H1 (cell line): ENCODE measurements at regions not wholly inside any gene's neighbourhood (a gene's known extent, or its start where the extent isn't known, plus 50 kb on each side); places are given as distances from the start of the nearest gene placed in this dataset.

ENCODE experiments used
- CTCF ChIA-PET: fragments of 300-600 bp; sonication (Branson Sonifier 250); formaldehyde crosslinking; loops from one replicate; lab custom pipeline; 2021; ENCODE audit not compliant: partially characterized antibody; lab: Charles Lee
- POLR2A ChIA-PET: fragments of 300-600 bp; sonication (Branson Sonifier 250); formaldehyde crosslinking; loops from one replicate; lab custom pipeline; 2021; ENCODE audit warnings: inconsistent platforms; ENCODE audit not compliant: partially characterized antibody; lab: Charles Lee
- DNase-seq, 2 experiments: peaks; one replicate each; pipeline versions ENCODE4 v3.0.0 to v3.0.0-alpha.2; 2010 to 2022; ENCODE audit warnings: low spot score in 2 of 2, low read depth in 1 of 2, mixed read lengths in 1 of 2
- FAIRE-seq: peaks from 2 replicates; lab custom pipeline; 2011; peaks lifted over from hg19 to GRCh38; lab: Jason Lieb, UNC
- H2AFZ ChIP-seq: 2 replicates; pipeline ENCODE4 v1.8.1; 2012; ENCODE audit warnings: low read length, inconsistent platforms
- H2AK5ac ChIP-seq: 2 replicates; pipeline ENCODE4 v1.6.1; 2013; ENCODE audit warnings: low read depth, low read length
- H2BK120ac ChIP-seq: replicated peaks from 2 replicates; pipeline ENCODE3; 2013; ENCODE audit warnings: low read depth, low read length, inconsistent platforms
- H2BK12ac ChIP-seq: 2 replicates; pipeline ENCODE4 v1.6.1; 2013; ENCODE audit warnings: low read depth, low read length
- H2BK15ac ChIP-seq: 2 replicates; pipeline ENCODE4 v1.6.1; 2013; ENCODE audit warnings: low read length
- H2BK20ac ChIP-seq: 2 replicates; pipeline ENCODE4 v1.6.1; 2013; ENCODE audit warnings: low read length
- H2BK5ac ChIP-seq: 2 replicates; pipeline ENCODE4 v1.6.1; 2013; ENCODE audit warnings: low read depth, low read length
- H3K14ac ChIP-seq: 2 replicates; pipeline ENCODE4 v1.6.1; 2013; ENCODE audit warnings: inconsistent platforms; ENCODE audit not compliant: insufficient read length
- H3K18ac ChIP-seq: 2 replicates; pipeline ENCODE4 v1.6.1; 2013; ENCODE audit warnings: low read length; ENCODE audit errors: extremely low read depth
- H3K23ac ChIP-seq: 2 replicates; pipeline ENCODE4 v1.6.1; 2013; ENCODE audit warnings: inconsistent platforms; ENCODE audit not compliant: insufficient read length
- H3K23me2 ChIP-seq: 2 replicates; pipeline ENCODE4 v1.6.1; 2013; ENCODE audit warnings: low read depth, low read length
- H3K27ac ChIP-seq: 2 replicates; pipeline ENCODE4 v1.6.1; 2011; ENCODE audit warnings: low read depth, low read length, inconsistent platforms
- H3K27me3 ChIP-seq, 4 experiments: replicated peaks in 1 of 4; 1 replicate in 1 of 4; 2 replicates in 3 of 4; pipeline versions ENCODE4 v1.6.1 to v1.8.1; 2011 to 2013; ENCODE audit warnings: low read length in 3 of 4, mild to moderate bottlenecking in 3 of 4, inconsistent platforms in 2 of 4, mixed read lengths in 2 of 4, moderate library complexity in 1 of 4; ENCODE audit not compliant: control insufficient read depth in 3 of 4, insufficient read depth in 3 of 4; ENCODE audit errors: extremely low read depth in 1 of 4
- H3K36me3 ChIP-seq, 4 experiments: 2 replicates each; pipeline versions ENCODE4 v1.6.1 to v1.8.1; 2011 to 2013; ENCODE audit warnings: mild to moderate bottlenecking in 4 of 4, low read length in 3 of 4, moderate library complexity in 2 of 4, control low read depth in 1 of 4, inconsistent platforms in 1 of 4; ENCODE audit not compliant: insufficient read depth in 4 of 4, control insufficient read depth in 2 of 4
- H3K4ac ChIP-seq: replicated peaks from 2 replicates; pipeline ENCODE3; 2013; ENCODE audit warnings: low read length, low read depth, mixed read lengths, inconsistent platforms; ENCODE audit not compliant: insufficient read length
- H3K4me1 ChIP-seq, 4 experiments: replicated peaks in 1 of 4; 1 replicate in 1 of 4; 2 replicates in 3 of 4; pipeline versions ENCODE4 v1.6.1 to v1.8.1; 2011 to 2013; ENCODE audit warnings: low read length in 3 of 4, inconsistent platforms in 2 of 4, mixed read lengths in 1 of 4; ENCODE audit not compliant: insufficient read depth in 4 of 4, control insufficient read depth in 3 of 4
- H3K4me2 ChIP-seq, 2 experiments: 2 replicates each; pipeline versions ENCODE4 v1.6.1 to v1.8.1; 2011 to 2013; ENCODE audit warnings: low read depth in 2 of 2, low read length in 2 of 2, control low read depth in 1 of 2, inconsistent platforms in 1 of 2, mild to moderate bottlenecking in 1 of 2; ENCODE audit not compliant: insufficient read depth in 1 of 2
- H3K4me3 ChIP-seq, 4 experiments: fragments of 200-600, 300-600 bp in 1 of 4; sonication (generic), shearing (Covaris generic), sonication (Bioruptor Twin) in 1 of 4; 2 replicates each; pipeline versions ENCODE4 v1.5.1 to v1.8.1; 2011 to 2016; ENCODE audit warnings: low read length in 4 of 4, low read depth in 3 of 4, control low read depth in 2 of 4, inconsistent platforms in 2 of 4, mild to moderate bottlenecking in 2 of 4, mixed read lengths in 1 of 4, moderate library complexity in 1 of 4; ENCODE audit not compliant: insufficient read depth in 2 of 4; ENCODE audit errors: extremely low read depth in 1 of 4
- H3K56ac ChIP-seq: replicated peaks from 2 replicates; pipeline ENCODE3; 2013; ENCODE audit warnings: low read depth, mild to moderate bottlenecking, mixed read lengths, low read length, inconsistent platforms; ENCODE audit not compliant: insufficient read length
- H3K79me1 ChIP-seq: 2 replicates; pipeline ENCODE4 v1.6.1; 2013; ENCODE audit warnings: low read depth, low read length, control low read depth
- H3K79me2 ChIP-seq, 2 experiments: 2 replicates each; pipeline versions ENCODE4 v1.6.1 to v1.8.1; 2012 to 2013; ENCODE audit warnings: low read length in 2 of 2, mild to moderate bottlenecking in 2 of 2, inconsistent platforms in 1 of 2; ENCODE audit not compliant: insufficient read depth in 2 of 2, control insufficient read depth in 1 of 2
- H3K9ac ChIP-seq, 4 experiments: replicated peaks in 1 of 4; 1 replicate in 1 of 4; 2 replicates in 3 of 4; pipeline versions ENCODE4 v1.6.1 to v1.8.1; 2011 to 2013; ENCODE audit warnings: low read depth in 3 of 4, low read length in 3 of 4, control low read depth in 2 of 4, mild to moderate bottlenecking in 2 of 4, moderate library complexity in 2 of 4, inconsistent platforms in 1 of 4; ENCODE audit errors: extremely low read depth in 1 of 4
- H3K9me3 ChIP-seq, 2 experiments: 2 replicates each; pipeline versions ENCODE4 v1.6.1 to v1.8.1; 2012 to 2013; ENCODE audit warnings: mild to moderate bottlenecking in 2 of 2, moderate library complexity in 2 of 2, control low read depth in 1 of 2, inconsistent platforms in 1 of 2, low read depth in 1 of 2, low read length in 1 of 2, mixed read lengths in 1 of 2; ENCODE audit not compliant: insufficient read depth in 2 of 2
- H4K20me1 ChIP-seq, 2 experiments: replicated peaks in 1 of 2; 2 replicates each; pipeline versions ENCODE3 to v1.8.1; 2011 to 2013; ENCODE audit warnings: inconsistent platforms in 2 of 2, low read length in 2 of 2, mild to moderate bottlenecking in 1 of 2; ENCODE audit not compliant: insufficient read depth in 2 of 2, control insufficient read depth in 1 of 2
- H4K5ac ChIP-seq: 2 replicates; pipeline ENCODE4 v1.6.1; 2013; ENCODE audit warnings: low read length, low read depth, mixed read lengths, inconsistent platforms; ENCODE audit not compliant: insufficient read length
- H4K8ac ChIP-seq: 2 replicates; pipeline ENCODE4 v1.8.0; 2013; ENCODE audit warnings: mild to moderate bottlenecking, moderate library complexity, low read length, inconsistent platforms; ENCODE audit not compliant: insufficient read depth; ENCODE audit errors: extremely low read depth
- H4K91ac ChIP-seq: replicated peaks from 2 replicates; pipeline ENCODE3; 2013; ENCODE audit warnings: low read length, mixed read lengths, inconsistent platforms; ENCODE audit not compliant: insufficient read length
- ATF2 ChIP-seq: IDR thresholded peaks from 2 replicates; pipeline ENCODE4 v1.6.1; 2012; ENCODE audit warnings: low read length, inconsistent platforms
- CBX8 ChIP-seq: fragments of 300-800, 300-1000 bp; sonication (generic); IDR thresholded peaks from 2 replicates; pipeline ENCODE4 v1.7.1; 2016; ENCODE audit warnings: low read depth, low read length, borderline replicate concordance
- EGR1 ChIP-seq: IDR thresholded peaks from 2 replicates; pipeline ENCODE4 v1.6.1; 2011; ENCODE audit warnings: low read depth, low read length, borderline replicate concordance
- KDM1A ChIP-seq: fragments of 200-600, 300-600 bp; sonication (generic); IDR thresholded peaks from 2 replicates; pipeline ENCODE4 v1.7.1; 2016; ENCODE audit warnings: mild to moderate bottlenecking, low read length, borderline replicate concordance
- MAFK ChIP-seq: IDR thresholded peaks from 2 replicates; pipeline ENCODE4 v1.6.1; 2012; ENCODE audit warnings: low read depth, mild to moderate bottlenecking, improper control_type of control experiment, low read length
- NRF1 ChIP-seq: IDR thresholded peaks from 2 replicates; pipeline ENCODE4 v1.6.1; 2011; ENCODE audit warnings: mild to moderate bottlenecking, low read depth, low read length, improper control_type of control experiment
- POU5F1 ChIP-seq: IDR thresholded peaks from 2 replicates; pipeline ENCODE4 v1.6.1; 2011; ENCODE audit warnings: low read depth, mild to moderate bottlenecking, low read length, moderate library complexity
- RAD21 ChIP-seq, 2 experiments: IDR thresholded peaks in 1 of 2; conservative IDR thresholded peaks in 1 of 2; 2 replicates each; pipeline ENCODE4 v1.6.1; 2011; ENCODE audit warnings: low read depth in 2 of 2, low read length in 2 of 2, improper control_type of control experiment in 1 of 2, inconsistent platforms in 1 of 2, mild to moderate bottlenecking in 1 of 2, moderate library complexity in 1 of 2
- SP1 ChIP-seq: IDR thresholded peaks from 2 replicates; pipeline ENCODE4 v1.6.1; 2011; ENCODE audit warnings: low read depth, low read length
- TAF7 ChIP-seq: optimal IDR thresholded peaks from 2 replicates; pipeline ENCODE3; 2011; ENCODE audit warnings: low read depth, mild to moderate bottlenecking, inconsistent platforms, low read length, moderate library complexity, borderline replicate concordance
- TCF12 ChIP-seq: IDR thresholded peaks from 2 replicates; pipeline ENCODE4 v1.6.1; 2011; ENCODE audit warnings: low read depth, mild to moderate bottlenecking, low read length
- TEAD4 ChIP-seq: IDR thresholded peaks from 2 replicates; pipeline ENCODE4 v1.6.1; 2012; ENCODE audit warnings: low read depth, low read length, inconsistent platforms, mixed read lengths
- YY1 ChIP-seq: IDR thresholded peaks from 2 replicates; pipeline ENCODE4 v1.6.1; 2011; ENCODE audit warnings: low read depth, mild to moderate bottlenecking, low read length
- WGBS, 2 experiments: shearing (Covaris generic) in 1 of 2; methylation state at CpG; one replicate each; pipeline versions ENCODE4 v1.1.6 to v1.1.7; 2013 to 2015; ENCODE audit warnings: low lambda C conversion rate in 2 of 2, mixed read lengths in 2 of 2, inconsistent platforms in 1 of 2, low coverage in 1 of 2, missing lambda C conversion rate in 1 of 2; ENCODE audit not compliant: insufficient replicate concordance in 2 of 2, insufficient coverage in 1 of 2, insufficient read length in 1 of 2; ENCODE audit errors: extremely low coverage in 1 of 2, missing lambda C conversion rate in 1 of 2; 5-methylcytosine and 5-hydroxymethylcytosine counted together

DNA sequence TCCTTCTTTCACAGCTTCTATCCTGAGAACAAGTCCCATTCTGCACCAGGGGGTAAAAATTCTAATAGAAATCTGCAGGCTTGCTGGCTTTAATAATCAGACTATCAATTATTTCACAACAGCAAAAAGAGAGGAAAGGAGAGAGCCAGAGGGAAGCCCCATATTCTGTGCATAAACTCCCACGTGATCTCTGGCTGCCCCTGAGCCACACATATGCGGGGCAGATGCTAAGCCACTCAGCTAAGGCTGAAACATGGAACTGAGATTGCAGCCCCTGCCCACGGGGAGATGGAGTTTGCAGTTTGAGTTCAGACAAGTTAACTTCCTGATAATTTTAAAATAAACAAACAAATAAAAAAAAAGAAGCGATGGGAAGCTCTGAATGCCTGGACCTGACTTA is 254.4 kb upstream of the CCDC196 start:
- H2BK20ac ChIP-seq = no peak overlapping the region
- no peaks in the 10 kb centered on the region for H3K79me1 ChIP-seq
- no peaks in the 10 kb centered on the region for H3K27me3 ChIP-seq
- H4K20me1 ChIP-seq = no peaks in the 10 kb centered on the region
- H3K4me1 ChIP-seq = no peaks in the 10 kb centered on the region; a peak in 1 of 7 replicates
- ChIA-PET CTCF (interaction anchor here (0.5 kb wide), 1 partner anchor 367 kb away, joined by 4 read pairs; no protein-coding TSS in a partner anchor), POLR2A (no interaction called here)
- H3K23ac ChIP-seq = no peak overlapping the region
- H3K36me3 ChIP-seq = no peaks in the 10 kb centered on the region
- FAIRE-seq (no peak), DNase-seq (no peak)
- H3K14ac ChIP-seq = no peak overlapping the region
- no peak overlapping the region for H2BK15ac ChIP-seq
- WGBS, 2 experiments = 81% methylated on average over 4 of the region's 4 CpGs; no CpG with 5 or more reads in 1 of the 2 experiments
- no peak overlapping the region for H2BK120ac ChIP-seq
- H3K4me3 ChIP-seq = no peak overlapping the region
- H4K91ac ChIP-seq = no peak overlapping the region
- H3K4ac ChIP-seq = no peak overlapping the region
- H4K8ac ChIP-seq = no peak overlapping the region; the same call in 1 of the 2 replicates
- no peaks in the 10 kb centered on the region for H3K79me2 ChIP-seq
- H3K27ac ChIP-seq = no peak overlapping the region
- no peak overlapping the region for H3K18ac ChIP-seq
- no peak overlapping the region for H3K4me2 ChIP-seq
- H2BK12ac ChIP-seq = no peak overlapping the region
- no peaks in the 10 kb centered on the region for H3K23me2 ChIP-seq
- H3K9ac ChIP-seq = no peak overlapping the region
- no peak overlapping the region for H2AFZ ChIP-seq
- H2AK5ac ChIP-seq = no peak overlapping the region
- no peaks in the 10 kb centered on the region; a peak in 1 of 4 replicates for H3K9me3 ChIP-seq
- no peak overlapping the region for H2BK5ac ChIP-seq
- H4K5ac ChIP-seq = no peak overlapping the region
- no peak overlapping the region for H3K56ac ChIP-seq
- TF ChIP-seq RAD21 (IDR thresholded peaks at IDR 0.05 in 1 of 2, conservative IDR thresholded peaks at IDR 0.05 in 1 of 2; ENCODE audit: low read depth in 2 of 2, low read length in 2 of 2) (no peak), SP1 (no peak), TCF12 (no peak), POU5F1 (no peak), EGR1 (no peak), ATF2 (no peak), NRF1 (no peak), MAFK (no peak), CBX8 (no peak), TEAD4 (no peak), YY1 (no peak), TAF7 (no peak), KDM1A (no peak)
